GM19468 (cell line): ENCODE measurements at regions not wholly inside any gene's neighbourhood (a gene's known extent, or its start where the extent isn't known, plus 50 kb on each side); places are given as distances from the start of the nearest gene placed in this dataset.

Experiments used
- ATAC-seq: cut with Tn5 transposase; IDR thresholded peaks from one replicate; pipeline ENCODE4 v1.9.1; 2021; ENCODE audit warnings: mild to moderate bottlenecking, moderate library complexity, moderate number of reproducible peaks; ENCODE audit not compliant: unreplicated experiment; ENCODE audit errors: extremely low read depth

DNA sequence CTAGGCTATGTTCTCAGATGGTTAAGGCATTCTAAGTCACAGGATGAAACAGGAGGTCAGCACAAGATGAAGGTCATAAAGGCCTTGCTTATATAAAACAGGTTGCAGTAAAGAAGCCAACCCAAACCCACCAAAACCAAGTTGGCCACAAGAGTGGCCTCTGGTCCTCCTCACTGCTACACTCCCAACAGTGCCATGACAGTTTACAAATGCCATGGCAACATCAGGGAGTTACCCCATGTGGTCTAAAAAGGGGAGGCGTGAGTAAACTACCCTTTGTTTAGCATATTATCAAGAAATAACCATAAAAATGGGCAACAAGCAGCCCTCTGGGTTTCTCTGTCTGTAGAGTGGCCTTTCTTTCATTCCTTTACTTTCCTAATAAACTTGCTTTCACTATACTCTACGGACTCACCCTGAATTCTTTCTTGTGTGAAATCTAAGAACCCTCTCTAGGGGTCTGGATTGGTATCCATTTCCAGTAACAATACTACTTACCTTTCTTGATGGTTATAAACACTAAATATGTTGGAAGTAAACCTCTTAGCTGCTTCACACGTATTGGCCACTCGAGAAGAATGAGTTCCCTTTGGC lies 1237.9 kb downstream of the FAM181B start:
- ATAC-seq = no peak

DNA sequence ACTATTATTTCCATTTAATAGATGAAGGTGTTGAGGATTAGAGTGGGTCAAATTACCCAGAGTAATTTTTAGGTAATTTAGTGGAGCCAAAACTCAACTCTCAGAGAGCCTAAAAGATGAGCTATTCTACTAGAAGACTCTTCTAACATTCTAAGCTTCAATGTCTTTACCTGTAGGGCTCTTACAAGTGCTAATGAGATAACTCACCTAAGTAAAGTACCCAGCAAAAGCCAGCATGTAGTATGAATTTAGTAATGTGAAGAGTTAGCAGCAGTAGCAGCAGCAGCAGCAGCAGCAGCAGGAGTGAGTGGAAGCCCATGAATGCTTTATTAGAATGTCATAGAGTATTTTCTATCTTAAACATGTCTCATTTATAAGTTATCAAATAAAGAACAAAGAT lies 1239.2 kb downstream of the FAM181B start:
- no peak for ATAC-seq

DNA sequence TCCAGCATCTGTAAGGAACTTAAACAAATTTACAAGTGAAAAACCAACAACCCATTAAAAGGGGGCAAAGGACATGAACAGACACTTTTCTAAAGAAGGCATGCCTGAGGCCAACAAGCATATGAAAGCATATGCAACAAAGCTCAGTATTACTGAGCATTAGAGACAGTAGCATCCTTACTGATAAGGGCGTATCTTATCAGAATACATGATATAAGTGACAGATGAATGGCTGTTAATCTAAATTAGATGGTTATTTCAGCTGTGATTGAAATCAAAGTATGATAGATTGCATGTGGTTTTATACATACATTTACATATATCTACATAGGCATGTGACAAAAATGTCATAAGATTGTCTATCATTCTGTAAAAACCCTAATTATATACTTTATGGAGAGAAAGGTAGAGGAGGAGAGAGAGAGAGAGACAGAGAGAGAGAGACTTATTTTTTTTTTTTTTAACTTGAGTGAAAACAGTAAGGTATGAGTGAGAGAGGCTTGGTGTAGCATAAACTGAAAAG lies 1240.7 kb downstream of the FAM181B start:
- ATAC-seq = no peak

DNA sequence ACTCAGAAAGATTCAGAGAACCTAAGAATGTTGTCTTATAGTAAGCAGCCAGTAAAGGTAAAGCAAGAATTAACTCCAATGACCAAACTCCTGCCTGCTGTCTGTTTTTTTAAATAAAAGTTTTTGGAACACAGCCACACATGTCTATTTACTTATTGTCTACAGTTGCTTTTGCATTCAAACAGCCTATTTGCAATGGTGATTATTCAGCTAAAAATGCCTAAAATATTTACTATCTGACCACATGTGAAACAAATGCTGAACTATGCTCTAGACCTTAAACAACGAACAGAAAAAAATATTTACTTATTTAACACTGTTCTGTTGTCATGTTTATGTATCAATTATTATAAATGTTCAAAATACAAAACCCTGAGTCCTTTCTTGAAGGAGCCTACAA lies 1246.6 kb downstream of the FAM181B start:
- ATAC-seq = no peak

DNA sequence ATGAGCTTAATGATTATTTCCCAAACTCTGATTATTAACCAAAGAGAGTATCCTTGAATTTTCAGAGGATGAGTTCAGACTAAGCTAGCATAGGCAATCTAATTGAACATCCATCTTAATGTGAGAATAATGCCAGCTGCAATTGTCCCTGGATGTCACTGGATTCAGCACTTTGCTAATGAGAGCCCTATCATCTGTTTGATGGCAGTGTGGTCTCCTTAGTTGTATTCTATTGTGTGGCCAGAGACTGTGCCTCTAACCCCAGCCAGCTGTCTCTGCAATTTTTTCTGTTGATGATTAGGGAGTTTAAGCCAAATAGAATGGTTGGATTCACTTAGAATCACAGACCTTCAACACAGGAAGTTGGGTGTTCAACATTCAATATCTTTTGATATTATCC lies 1249.5 kb downstream of the FAM181B start:
- ATAC-seq = no peak

DNA sequence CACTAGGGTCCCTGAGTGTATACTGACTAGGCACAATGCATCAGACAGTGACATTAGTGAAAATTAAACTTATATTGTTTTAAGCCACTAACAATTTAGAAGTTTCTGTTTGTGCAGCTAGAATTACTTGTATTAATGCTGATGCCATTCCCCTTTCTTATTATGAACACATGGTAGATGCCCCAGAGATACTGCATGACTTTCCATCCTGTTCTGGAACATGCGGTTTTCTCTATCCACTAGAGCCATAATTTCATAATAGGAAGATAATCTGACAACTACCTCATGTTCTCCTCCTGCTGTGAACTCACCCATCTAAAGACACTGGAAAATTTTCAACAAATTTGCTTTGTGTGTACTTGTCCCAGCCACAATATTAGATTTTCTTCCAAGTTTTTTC lies 1256.4 kb downstream of the FAM181B start:
- ATAC-seq = no peak

DNA sequence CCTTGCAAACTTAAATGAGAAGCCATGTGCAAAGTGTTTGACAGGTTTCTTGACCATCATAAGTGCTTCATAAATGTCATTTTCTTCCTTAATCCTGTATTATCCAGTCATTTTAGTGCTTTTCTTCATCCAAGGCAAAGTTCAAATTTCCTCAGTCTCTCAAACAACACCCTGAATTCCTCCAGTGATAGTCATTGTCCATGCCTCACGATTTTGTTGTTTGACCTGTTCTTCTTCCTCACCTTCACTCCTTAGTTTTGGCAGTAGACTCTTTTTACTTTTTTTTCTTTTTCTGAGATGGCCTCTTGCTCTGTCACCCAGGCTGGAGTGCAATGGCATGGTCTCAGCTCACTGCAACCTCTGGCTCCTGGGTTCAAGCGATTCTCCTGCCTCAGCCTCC lies 1257.3 kb downstream of the FAM181B start:
- no peak for ATAC-seq

DNA sequence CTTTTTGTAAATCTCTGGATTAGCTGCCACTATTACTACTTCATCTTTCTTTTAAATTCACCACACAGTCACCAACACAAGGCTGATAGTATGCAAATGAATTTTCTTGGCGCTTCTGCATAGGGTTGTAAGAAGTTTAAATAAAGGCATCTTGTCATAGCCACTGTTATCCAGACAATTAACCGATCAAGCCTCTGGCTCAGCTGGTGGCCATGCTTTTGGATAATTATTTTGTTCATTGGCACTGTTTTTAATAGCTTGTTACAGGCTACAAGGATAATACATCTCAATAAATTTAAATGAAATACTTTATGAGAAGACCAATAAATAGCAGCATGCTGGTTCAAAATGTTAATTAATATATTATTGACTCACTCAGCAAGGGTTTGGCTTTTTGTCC lies 1261.0 kb downstream of the FAM181B start:
- no peak for ATAC-seq

DNA sequence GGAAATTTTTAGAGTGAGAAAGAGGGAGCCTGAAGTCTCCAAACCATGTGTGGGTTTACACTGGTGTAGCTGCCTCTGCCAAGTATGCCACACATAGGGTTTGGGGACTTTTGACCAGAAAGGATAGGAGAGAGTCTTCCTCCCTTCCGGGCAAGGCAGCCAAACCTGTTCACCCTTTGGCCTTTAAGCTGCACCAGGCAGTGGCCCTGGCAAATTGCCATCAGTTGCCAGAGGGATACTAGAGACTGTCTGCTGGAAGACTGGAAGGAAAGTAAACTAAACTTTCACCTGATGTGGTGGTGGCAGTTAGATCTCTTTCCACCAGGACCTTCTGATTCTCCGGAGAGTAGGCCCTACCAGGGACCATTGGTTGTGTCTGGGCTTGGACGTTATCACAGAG lies 1263.2 kb downstream of the FAM181B start:
- no peak for ATAC-seq

DNA sequence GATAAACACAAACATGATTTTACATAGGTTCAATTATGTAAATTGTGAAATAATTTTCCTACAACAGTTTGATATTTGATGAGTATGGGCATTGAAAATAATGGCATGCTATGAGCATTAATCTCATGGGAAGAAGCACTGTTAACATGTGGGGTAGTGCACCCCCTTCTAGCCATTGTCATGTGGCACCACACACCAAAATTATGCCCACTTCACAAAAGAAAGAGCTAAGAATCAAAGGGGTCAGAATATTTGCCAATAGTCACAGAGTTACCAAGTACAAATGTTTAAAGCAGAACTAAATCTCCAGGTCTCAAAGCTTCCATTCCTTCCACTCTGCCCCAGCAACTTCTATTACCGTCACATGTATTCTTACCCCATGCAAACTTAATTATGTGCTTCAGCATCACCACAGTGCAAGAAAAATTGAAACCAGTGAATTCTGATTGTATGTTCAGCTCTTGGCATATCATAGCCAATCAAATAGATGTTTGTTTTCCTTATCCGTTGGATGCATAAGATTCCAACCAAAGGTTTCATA lies 1273.8 kb downstream of the FAM181B start:
- no peak for ATAC-seq

DNA sequence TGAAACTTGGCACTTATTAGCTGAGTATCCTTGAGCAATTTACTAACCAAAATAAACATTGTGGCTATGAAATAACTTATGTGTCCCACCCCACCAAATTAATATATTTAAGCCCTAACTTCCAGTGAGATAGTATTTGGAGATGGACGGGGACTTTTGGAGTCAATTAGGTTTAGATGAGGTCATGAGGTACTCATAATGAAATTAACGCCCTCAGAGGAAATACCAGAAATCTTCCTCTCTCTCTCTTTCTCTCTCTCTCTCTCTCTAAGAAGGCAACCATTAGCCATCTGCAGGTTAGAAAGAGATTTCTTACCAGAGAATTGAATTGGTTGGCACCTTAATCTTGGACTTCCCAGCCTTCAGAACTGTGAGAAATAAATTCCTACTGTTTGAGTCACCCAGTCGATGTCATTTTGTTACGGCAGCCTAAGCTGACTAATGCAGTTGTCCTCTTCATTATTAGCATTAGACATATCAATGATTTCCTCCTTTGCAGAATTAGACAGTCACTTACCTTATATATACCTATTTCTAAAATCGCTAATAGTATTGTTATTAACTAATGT lies 1284.0 kb downstream of the FAM181B start:
- no peak for ATAC-seq

DNA sequence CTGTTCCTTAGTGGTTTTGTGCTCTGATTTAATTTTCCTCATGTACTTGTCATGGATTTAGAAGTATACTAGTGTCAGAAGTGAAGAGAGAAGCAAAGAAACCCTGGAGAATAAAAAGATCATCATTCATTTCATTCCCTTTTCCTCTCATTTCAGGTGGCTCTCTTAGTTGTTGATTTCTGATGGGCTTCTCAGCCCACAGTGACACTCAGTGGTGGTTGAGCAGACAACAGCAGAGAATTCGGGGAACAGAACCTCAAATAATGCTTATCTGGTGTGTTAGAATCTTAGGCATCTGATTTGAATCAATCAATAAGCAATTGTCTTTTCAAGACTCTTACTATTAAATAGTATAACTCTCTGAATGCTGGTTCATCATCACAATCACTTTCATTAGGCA lies 1289.4 kb downstream of the FAM181B start:
- no peak for ATAC-seq

DNA sequence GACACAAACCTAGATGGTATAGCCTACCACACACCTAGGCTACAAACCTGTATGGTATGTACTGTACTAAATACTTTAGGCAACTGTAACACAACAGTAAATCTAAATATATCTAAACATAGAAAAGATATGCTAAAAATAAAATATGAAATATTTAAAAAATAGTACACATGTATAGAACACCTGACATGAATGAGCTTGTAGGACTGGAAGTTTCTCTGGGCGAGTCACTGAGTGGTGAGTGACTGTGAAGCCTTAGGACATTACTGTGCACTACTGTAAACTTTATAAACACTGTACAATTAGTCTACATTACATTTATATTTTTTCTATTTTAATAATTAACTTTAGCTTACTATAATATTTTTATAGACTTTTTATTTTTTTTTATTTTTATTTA lies 1301.3 kb downstream of the FAM181B start:
- ATAC-seq = no peak

DNA sequence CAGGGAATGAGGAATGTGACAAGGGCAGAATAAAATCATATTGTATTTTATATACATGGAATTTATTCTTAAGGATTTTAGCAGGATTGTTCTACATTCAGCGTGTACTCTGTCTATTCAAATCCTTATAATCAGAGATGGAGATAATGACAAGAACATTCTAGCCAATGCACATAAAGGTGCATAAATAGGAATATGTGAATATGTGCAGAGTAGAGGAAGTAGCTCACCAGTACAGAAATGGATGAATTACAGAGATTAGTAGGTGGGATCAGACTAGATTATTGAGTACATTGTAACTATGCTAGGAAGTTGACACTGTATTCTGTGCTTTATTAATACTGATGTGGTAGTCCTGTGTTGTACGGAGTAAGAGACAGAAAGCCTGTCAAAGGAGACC lies 1308.8 kb downstream of the FAM181B start:
- no peak for ATAC-seq

DNA sequence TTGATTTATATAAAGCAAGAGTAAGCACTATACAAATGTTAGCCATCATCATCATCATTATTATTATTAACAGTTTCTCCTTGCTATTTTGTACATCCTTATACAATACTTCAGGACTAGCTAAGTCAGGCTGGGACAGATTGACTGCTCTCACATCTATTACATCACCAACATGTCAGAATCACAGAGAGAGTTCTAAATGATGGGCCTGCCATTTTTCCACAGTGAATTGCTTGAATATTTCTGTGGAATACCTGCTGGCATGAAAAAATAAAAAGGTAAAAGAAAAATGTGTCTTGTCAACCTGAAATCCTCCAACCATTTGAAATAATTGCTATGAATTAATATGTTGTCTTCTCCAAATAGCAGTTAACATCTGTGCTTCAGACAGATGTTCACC lies 1311.3 kb downstream of the FAM181B start:
- ATAC-seq = no peak

DNA sequence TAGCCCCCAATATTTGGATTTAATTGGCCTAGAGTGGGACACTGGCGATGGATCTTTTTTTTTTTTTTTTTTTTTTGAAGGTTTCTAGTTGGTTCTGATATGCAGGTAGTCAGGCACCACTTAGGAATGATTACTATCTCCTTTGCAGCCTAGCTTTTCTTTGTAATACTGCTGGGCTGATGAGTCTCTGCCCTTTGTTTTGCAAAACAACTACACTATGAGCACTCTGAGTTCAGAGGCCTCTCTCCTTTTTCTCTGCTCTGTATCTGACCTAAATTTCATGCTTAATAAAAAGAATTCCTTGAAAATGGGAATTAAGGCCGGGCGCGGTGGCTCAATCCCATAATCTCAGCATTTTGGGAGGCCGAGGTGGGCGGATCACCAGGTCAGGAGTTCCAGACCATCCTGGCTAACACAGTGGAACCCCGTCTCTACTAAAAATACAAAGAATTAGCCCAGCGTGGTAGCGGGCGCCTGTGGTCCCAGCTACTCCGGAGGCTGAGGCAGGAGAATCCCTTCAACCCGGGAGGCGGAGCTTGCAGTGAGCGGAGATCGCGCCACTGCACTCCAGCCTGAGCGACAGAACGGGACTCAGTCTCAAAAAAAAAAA lies 1312.3 kb downstream of the FAM181B start:
- ATAC-seq = no peak

DNA sequence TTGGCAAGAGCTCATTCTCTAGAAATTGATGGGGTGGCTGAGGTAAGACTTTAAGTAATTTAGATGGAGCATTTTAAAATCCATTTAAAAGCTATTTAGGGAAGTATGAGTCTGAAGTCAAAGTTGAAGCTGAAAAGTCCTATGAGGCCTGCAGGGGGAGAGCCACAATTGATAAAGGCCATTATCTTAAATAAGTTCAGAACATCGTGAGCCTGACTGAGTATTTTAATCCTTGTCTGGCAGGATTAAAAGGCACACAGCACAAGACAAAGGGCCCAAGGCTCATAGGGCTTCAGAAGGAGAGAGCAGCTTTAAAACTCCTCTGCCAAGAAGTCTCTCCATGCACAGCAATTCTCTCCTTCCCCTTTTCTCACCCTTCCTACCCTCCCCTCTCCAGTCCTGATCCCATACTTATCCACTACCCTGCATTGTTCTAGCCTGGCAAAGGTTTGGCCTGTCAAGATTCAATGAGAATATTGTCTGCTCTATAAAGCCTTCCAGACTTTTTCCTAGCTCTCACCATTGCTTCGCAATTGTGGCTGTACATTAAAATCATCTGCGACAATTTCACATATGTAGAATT lies 1312.9 kb downstream of the FAM181B start:
- no peak for ATAC-seq

DNA sequence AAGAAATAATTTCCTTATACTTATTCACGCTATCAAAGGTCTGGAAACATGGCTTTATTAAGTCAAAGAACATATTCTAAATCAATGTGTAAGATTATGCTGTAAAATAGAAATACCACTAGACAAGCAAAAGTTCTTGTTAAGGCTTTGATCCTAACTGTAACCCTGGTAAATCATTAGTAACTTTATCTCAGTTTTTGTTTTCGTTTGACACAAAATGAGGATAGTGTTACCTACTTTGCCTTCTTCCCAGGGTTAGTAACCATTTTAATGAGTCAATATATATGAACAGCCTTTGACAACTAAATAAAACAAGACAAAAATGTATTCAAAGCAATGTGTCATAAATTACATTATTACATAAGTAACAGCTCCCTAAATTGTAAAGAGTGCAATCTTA lies 1336.3 kb downstream of the FAM181B start:
- ATAC-seq = no peak

DNA sequence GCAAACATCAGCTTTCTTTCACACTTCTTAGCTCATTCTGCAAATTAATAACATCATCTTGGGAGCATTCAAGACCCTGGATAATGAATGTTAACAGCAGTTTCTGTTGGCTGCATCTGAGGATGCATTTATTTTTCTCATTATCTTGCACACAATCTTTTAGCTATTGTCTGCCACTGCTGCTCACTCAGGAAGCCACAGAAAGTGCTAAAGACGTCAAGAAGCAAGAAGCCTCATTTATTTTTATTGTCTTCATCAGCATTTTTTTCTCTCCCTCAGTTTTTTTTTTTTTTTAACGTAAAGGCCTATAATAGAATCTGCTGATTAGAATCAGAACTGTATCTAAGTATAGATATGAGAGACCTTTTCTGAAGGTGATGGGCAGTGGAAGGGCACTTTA lies 1339.4 kb downstream of the FAM181B start:
- no peak for ATAC-seq

DNA sequence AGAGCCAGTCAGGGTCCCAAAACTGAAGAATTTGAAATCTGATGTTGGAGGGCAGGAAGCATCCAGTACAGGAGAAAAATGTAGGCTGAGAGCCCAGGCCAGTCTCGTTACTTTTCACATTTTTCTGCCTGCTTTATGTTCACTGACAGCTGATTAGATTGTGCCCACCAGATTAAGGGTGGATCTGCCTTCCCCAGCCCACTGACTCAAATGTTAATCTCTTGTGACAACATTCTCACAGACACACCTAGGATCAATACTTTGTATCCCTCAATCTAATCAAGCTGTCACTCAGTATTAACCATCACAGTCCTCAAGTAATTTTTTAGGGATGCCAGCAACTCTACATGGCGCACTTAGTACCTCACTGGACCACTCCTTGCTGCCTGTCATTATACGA lies 1345.3 kb downstream of the FAM181B start:
- ATAC-seq = no peak

DNA sequence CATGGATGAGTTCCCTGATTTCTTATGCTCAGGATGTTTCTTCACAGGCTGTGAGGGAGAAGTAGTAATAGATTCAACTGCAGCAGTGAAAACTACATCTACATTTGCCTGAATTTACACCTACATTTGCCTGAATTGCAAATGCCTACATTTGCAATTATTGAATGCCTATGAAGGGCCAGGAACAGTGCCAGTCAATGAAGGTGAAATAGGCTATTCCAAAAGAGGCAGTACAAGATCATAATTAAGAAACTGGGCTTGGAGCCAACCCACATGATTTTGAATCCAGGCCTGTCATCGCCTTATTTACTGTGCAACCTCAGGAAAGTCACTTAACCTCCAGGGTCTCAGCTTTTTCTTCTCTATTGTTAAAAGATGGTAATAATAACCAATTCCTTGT lies 1353.3 kb downstream of the FAM181B start:
- no peak for ATAC-seq
